Transverse colon (tissue), 4 donors: ENCODE measurements at regions not wholly inside any gene's neighbourhood (a gene's known extent, or its start where the extent isn't known, plus 50 kb on each side); places are given as distances from the start of the nearest gene placed in this dataset.

ENCODE experiments used
- DNase-seq: peaks from one replicate; pipeline ENCODE4 v3.0.0-alpha.2; 2019
- H3K27ac ChIP-seq, 4 donors: fragments of 200-600 bp; sonication (generic); 2 replicates each; pipeline ENCODE4 v1.5.1; 2016 to 2018; ENCODE audit warnings: inconsistent platforms in 4 of 4
- H3K27me3 ChIP-seq: fragments of 200-600 bp; sonication (generic); 2 replicates; pipeline ENCODE4 v1.5.1; 2017; ENCODE audit warnings: inconsistent platforms
- H3K36me3 ChIP-seq, 4 donors: fragments of 200-600 bp; sonication (generic); 2 replicates each; pipeline ENCODE4 v1.5.1; 2017 to 2019; ENCODE audit warnings: inconsistent platforms in 4 of 4
- H3K4me1 ChIP-seq, 4 donors: fragments of 200-600 bp; sonication (generic); 2 replicates each; pipeline ENCODE4 v1.5.1; 2017 to 2020; ENCODE audit warnings: inconsistent platforms in 4 of 4
- H3K4me3 ChIP-seq, 4 donors: fragments of 200-600 bp; sonication (generic); 1 replicate in 1 of 4; 2 replicates in 3 of 4; pipeline versions ENCODE4 v1.5.1 to v1.6.1; 2017 to 2019; ENCODE audit warnings: inconsistent platforms in 4 of 4
- H3K9me3 ChIP-seq, 2 donors: fragments of 200-600 bp; sonication (generic); 2 replicates each; pipeline ENCODE4 v1.5.1; 2017 to 2019; ENCODE audit warnings: inconsistent platforms in 2 of 2
- EP300 ChIP-seq: sonication (generic); formaldehyde crosslinking; IDR thresholded peaks from one replicate; pipeline ENCODE4 v1.6.1; 2017; ENCODE audit warnings: antibody characterized with exemption, low read depth
- POLR2A ChIP-seq: fragments of 450-650 bp; IDR thresholded peaks from one replicate; pipeline ENCODE4 v1.6.1; 2016; ENCODE audit warnings: antibody characterized with exemption, mild to moderate bottlenecking, moderate library complexity
- POLR2AphosphoS5 ChIP-seq, 3 donors: sonication (generic); formaldehyde crosslinking; IDR thresholded peaks; one replicate each; pipeline ENCODE4 v1.6.1; 2016; ENCODE audit warnings: antibody characterized with exemption in 3 of 3
- WGBS, 2 donors: methylation state at CpG; one replicate each; pipeline ENCODE4 v1.1.5; 2018; ENCODE audit warnings: low coverage in 1 of 2; 5-methylcytosine and 5-hydroxymethylcytosine counted together
- in situ Hi-C, 4 donors: fragments of 200-750 bp; cut with MboI; loops; one replicate each; pipeline versions ENCODE4 v1.15.0 to v1.15.1; 2017; ENCODE audit warnings: low sequenced_read_pairs in 3 of 4, low pct_ligation_motif_present in 1 of 4, low pct_unique_long_range_greater_than_20kb in 1 of 4
- intact Hi-C: fragments of 100-400 bp; cut with DNase I; formaldehyde crosslinking; loops from one replicate; pipeline ENCODE4 v1.15.1; 2023; ENCODE audit warnings: low total_unique reads
- TF ChIP-seq, protein P1 (sequence below), 5 experiments: fragments of 200-600 bp in 3 of 5; fragments of 450-650 bp in 2 of 5; sonication (generic) in 3 of 5; IDR thresholded peaks; 1 replicate in 2 of 5; 2 replicates in 3 of 5; pipeline ENCODE4 v1.5.1; 2016 to 2017; ENCODE audit warnings: antibody characterized with exemption in 5 of 5, inconsistent platforms in 3 of 5, mild to moderate bottlenecking in 2 of 5, moderate library complexity in 1 of 5

DNA sequence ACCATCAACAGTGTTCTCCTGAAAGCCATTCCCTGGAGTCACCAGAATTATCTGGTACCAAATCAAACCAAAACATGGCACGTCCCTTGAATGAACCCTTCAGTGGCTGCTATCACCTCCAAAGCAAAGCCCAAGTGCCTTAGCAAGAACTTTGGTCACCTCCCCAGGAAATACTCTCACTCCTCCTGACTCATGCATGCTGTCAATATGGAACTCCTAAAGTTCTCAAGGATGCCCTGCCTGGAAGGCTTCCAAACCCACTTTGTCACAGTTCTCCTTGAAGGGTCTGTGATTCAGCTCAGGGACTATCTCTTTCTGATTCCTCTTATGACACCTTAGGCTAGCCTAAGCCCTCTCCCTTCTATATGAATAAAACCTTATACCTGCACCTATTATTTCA is 146.1 kb upstream of the RUNX1 start:
- 96% methylated on average over 1 of the region's 1 CpG; no CpG with 5 or more reads in 1 of the 2 donors for WGBS, 2 donors
- in situ Hi-C loops = loop anchor here in 1 of 4 donors (25.0 kb wide), 1 partner anchor 133 kb away; no protein-coding TSS in a partner anchor
- H3K27me3 ChIP-seq = no peaks in the 10 kb centered on the region

DNA sequence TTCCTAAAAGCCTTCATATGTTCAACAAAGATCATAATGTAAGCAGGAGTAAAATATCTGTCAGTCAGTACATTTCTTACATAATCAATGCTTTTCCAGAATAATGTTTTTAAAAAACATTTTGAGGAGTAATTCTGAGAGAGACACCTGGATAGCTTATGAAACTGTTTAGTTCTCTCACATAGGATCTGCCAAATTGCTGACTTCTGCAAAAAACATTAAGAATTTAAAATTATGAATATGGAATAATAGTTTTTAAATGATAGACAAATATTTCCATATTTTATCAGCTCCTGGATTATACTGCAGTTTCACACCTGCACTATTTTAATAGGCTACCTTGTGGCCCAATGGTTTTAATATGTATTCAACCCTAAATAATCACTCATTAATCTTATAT is 142.7 kb upstream of the RUNX1 start:
- Histone ChIP-seq H3K9me3 (no peaks in the 10 kb centered on the region), H3K27me3 (no peaks in the 10 kb centered on the region), H3K4me1 (peaks cover 0 to 3% (median 0%) of the 10 kb centered on the region in 4 donors), H3K36me3 (no peaks in the 10 kb centered on the region), H3K27ac (no peak overlapping the region), H3K4me3 (no peak overlapping the region)
- intact Hi-C loops = no loop called here
- in situ Hi-C loops = loop anchor here in 1 of 4 donors (25.0 kb wide), 1 partner anchor 129 kb away; no protein-coding TSS in a partner anchor
- no peak for DNase-seq
- TF ChIP-seq EP300 (no peak), POLR2AphosphoS5 (IDR thresholded peaks at IDR 0.05) (no peak), POLR2A (no peak)
- TF ChIP-seq, protein P1, sequence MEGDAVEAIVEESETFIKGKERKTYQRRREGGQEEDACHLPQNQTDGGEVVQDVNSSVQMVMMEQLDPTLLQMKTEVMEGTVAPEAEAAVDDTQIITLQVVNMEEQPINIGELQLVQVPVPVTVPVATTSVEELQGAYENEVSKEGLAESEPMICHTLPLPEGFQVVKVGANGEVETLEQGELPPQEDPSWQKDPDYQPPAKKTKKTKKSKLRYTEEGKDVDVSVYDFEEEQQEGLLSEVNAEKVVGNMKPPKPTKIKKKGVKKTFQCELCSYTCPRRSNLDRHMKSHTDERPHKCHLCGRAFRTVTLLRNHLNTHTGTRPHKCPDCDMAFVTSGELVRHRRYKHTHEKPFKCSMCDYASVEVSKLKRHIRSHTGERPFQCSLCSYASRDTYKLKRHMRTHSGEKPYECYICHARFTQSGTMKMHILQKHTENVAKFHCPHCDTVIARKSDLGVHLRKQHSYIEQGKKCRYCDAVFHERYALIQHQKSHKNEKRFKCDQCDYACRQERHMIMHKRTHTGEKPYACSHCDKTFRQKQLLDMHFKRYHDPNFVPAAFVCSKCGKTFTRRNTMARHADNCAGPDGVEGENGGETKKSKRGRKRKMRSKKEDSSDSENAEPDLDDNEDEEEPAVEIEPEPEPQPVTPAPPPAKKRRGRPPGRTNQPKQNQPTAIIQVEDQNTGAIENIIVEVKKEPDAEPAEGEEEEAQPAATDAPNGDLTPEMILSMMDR (IDR thresholded peaks at IDR 0.05) = no peak

More for the DNA sequence above, 146.1 kb upstream of the RUNX1 start:
- TF ChIP-seq POLR2AphosphoS5 (IDR thresholded peaks at IDR 0.05) = no peak
- TF ChIP-seq, protein P1 (IDR thresholded peaks at IDR 0.05) = no peak
- TF ChIP-seq POLR2A = no peak
- TF ChIP-seq EP300 = no peak
- Histone ChIP-seq H3K9me3 (no peaks in the 10 kb centered on the region), H3K27ac (no peak overlapping the region), H3K36me3 (no peaks in the 10 kb centered on the region), H3K4me1 (no peaks in the 10 kb centered on the region), H3K4me3 (no peak overlapping the region)
- intact Hi-C loops = no loop called here
- DNase-seq = no peak

DNA sequence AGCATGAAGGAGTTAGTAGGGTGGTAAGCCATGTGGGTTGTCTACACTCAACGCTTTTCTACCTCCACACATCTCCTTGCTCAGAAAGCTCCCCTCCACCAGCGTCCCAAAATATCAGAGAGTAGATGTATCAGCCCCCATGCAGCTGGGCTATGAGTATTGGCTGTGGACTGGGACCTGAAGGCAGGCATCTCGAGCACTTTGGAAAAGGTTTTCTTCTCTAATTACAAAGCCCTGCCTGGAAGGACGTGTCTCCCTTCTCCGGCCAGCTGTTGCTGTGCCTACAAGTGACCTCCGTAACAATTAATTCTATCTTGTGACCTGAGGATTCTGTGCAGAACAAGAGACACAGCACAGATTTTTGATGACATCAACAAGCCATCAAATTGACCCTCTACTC is 142.0 kb upstream of the RUNX1 start:
- no peak overlapping the region for H3K27ac ChIP-seq
- no peaks in the 10 kb centered on the region for H3K9me3 ChIP-seq
- no peak overlapping the region for H3K4me3 ChIP-seq
- H3K36me3 ChIP-seq = no peaks in the 10 kb centered on the region
- intact Hi-C loops (no loop called here), in situ Hi-C loops (loop anchor here in 1 of 4 donors (25.0 kb wide), 1 partner anchor 129 kb away; no protein-coding TSS in a partner anchor)
- no peak for DNase-seq
- H3K4me1 ChIP-seq = peaks cover 0 to 3% (median 0%) of the 10 kb centered on the region in 4 donors
- TF ChIP-seq, protein P1 (IDR thresholded peaks at IDR 0.05) = no peak
- no peak for TF ChIP-seq EP300
- TF ChIP-seq POLR2A = no peak
- no peak for TF ChIP-seq POLR2AphosphoS5 (IDR thresholded peaks at IDR 0.05)
- WGBS, 2 donors = 91 to 95% methylated on average over 3 to 6 of the region's 6 CpGs
- no peaks in the 10 kb centered on the region for H3K27me3 ChIP-seq

DNA sequence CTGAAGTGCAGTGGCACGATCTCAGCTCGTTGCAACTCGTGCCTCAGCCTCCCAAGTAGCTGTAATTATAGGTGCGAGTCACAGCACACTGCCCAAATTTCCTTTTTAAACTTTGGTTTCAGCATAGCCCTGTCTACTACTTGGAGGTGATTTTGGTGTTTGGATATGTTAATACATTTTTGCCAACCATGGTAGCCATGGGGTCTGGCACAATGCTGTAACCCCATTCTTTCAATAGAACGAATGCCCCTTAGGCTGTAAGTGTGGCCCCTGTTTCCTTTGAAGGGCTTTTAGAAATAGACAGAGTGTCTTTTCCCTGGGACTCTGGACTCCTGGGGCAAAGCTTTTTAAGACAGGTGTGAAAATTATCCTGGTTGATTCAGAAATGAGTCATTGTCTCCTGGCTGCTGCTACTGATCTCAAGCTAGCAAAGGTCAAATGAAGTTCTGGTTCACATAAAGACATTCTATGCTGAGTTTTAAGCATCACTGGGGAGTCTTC is 141.1 kb upstream of the RUNX1 start:
- TF ChIP-seq, protein P1 (IDR thresholded peaks at IDR 0.05) = no peak
- TF ChIP-seq EP300 = no peak
- no peak for TF ChIP-seq POLR2AphosphoS5 (IDR thresholded peaks at IDR 0.05)
- no peak for TF ChIP-seq POLR2A
- Histone ChIP-seq H3K9me3 (no peaks in the 10 kb centered on the region), H3K27ac (peak overlapping the region in 2 of 4 donors; percentile 3 to 45), H3K4me3 (no peak overlapping the region), H3K4me1 (peaks cover 0 to 3% (median 0%) of the 10 kb centered on the region in 4 donors), H3K27me3 (no peaks in the 10 kb centered on the region), H3K36me3 (no peaks in the 10 kb centered on the region)
- DNase-seq = no peak
- intact Hi-C loops (no loop called here), in situ Hi-C loops (loop anchor here in 1 of 4 donors (25.0 kb wide), 1 partner anchor 128 kb away; no protein-coding TSS in a partner anchor)
- WGBS, 2 donors = 69 to 71% methylated on average over 1 to 5 of the region's 5 CpGs
